ENCODE measurements at regions not wholly inside any gene's neighbourhood (a gene's known extent, or its start where the extent isn't known, plus 50 kb on each side); places are given as distances from the start of the nearest gene placed in this dataset.

DNA sequence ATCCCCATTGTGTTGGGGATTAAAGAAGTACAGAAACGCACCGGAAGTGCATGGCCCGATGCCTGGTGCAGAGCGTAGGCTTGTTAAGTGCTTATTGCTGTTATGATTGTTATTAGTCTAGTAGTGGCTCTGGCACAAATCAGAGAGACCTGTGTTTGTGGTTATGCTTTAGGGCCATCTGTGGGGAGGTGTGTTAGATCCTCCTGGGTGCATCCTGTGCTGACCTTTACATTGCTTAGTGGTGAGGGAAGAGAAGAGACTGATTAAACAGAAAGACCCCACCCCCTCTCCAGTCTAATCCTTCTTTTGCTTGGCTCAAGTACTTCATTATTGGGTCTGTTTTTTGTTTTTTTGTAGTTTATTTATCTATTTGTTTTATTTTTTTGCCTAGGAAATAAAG lies 112.7 kb upstream of the SPRY4 start:
- TF ChIP-seq, protein P1, sequence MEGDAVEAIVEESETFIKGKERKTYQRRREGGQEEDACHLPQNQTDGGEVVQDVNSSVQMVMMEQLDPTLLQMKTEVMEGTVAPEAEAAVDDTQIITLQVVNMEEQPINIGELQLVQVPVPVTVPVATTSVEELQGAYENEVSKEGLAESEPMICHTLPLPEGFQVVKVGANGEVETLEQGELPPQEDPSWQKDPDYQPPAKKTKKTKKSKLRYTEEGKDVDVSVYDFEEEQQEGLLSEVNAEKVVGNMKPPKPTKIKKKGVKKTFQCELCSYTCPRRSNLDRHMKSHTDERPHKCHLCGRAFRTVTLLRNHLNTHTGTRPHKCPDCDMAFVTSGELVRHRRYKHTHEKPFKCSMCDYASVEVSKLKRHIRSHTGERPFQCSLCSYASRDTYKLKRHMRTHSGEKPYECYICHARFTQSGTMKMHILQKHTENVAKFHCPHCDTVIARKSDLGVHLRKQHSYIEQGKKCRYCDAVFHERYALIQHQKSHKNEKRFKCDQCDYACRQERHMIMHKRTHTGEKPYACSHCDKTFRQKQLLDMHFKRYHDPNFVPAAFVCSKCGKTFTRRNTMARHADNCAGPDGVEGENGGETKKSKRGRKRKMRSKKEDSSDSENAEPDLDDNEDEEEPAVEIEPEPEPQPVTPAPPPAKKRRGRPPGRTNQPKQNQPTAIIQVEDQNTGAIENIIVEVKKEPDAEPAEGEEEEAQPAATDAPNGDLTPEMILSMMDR (IDR thresholded peaks at IDR 0.05), result no peak
- no peak for TF ChIP-seq POLR2A (IDR thresholded peaks at IDR 0.05)

All from right lobe of liver (tissue), 4 donors.